Anterior cingulate cortex (tissue), 58 donors: ENCODE measurements at regions not wholly inside any gene's neighbourhood (a gene's known extent, or its start where the extent isn't known, plus 50 kb on each side); places are given as distances from the start of the nearest gene placed in this dataset.

Experiments used
- DNase-seq, 58 donors: peaks; one replicate each; lab custom pipeline; 2025; lab: John Stamatoyannopoulos, UW

- DNase-seq: peak in 16 of 58 donors; percentile 1 to 56 (median 8)
Observed at GRCh38 chr12:42705863-42706262, 116.3 kb upstream of the PRICKLE1 start.

GRCh38 chr12:42704810-42705401 lies 115.4 kb upstream of the PRICKLE1 start:
- DNase-seq: no peak

DNA sequence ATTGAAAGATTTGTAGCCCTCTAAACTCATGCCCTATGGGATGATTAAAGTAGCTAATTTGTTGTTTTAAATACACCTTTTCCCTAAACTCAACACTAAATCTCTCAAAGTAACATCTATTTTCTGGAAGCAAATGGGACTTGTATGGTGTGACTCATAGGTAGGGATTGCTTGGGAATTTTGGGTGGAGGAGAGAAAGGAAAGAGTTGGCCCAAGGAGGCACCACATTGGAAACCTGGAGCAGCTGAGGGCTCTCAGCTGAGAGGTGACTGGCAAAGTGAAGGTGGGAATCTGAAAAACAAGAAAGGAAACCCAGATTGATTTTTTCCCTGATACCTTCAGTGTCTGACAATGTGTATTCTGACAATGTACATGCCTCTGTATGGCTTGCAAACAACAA lies 114.8 kb upstream of the PRICKLE1 start:
- DNase-seq: no peak

DNA sequence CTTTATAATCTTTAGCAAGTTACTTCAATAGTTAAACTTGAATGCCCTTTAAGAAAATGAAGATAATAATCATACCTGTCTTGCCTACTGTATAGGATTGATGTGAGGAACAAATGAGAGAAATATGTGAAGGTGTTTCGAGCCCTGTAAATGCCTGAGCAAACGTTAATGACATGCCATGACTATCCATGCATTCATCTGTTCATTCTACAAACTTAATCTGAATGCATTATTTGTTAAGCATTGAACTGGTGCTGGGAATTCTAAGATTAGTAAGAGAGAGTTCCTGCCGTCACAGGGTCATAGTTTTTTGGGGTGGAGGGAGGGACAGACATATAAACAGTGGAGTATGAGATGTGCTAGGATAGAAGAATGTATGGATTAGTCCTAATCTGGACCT lies 111.5 kb upstream of the PRICKLE1 start:
- no peak for DNase-seq

GRCh38 chr12:42698213-42698612 lies 108.7 kb upstream of the PRICKLE1 start:
- no peak for DNase-seq

- no peak for DNase-seq
Observed at GRCh38 chr12:42696406-42697149, 107.0 kb upstream of the PRICKLE1 start.

- DNase-seq: no peak
Observed at GRCh38 chr12:42695490-42695995, 106.0 kb upstream of the PRICKLE1 start.

- no peak for DNase-seq
Observed at GRCh38 chr12:42692749-42693148, 103.2 kb upstream of the PRICKLE1 start.

DNA sequence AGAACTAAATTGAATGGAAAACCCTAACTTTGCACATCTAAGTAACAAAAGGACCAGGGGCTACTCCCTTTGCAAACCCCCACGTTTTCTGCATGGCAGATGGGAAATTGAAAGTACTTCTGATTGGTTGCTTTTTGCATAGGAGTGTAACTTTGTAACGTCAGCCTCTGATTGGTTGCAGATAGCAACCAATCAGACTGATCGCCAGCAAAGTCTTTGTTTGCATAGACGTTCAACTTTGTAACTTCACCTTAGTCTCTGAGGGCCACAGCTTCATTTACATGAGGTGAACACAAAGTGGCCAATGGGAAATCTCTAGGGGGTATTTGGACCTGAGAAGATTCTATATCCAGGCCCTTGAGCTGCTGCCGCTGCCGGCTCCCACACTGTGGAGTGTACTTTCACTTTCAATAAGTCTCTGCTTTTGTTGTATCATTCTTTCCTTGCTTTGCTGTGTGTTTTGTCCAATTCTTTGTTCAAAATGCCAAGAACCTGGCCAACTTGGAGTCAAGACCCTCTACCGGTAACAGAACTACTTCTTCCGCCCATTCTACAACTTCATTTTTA lies 102.5 kb upstream of the PRICKLE1 start:
- no peak for DNase-seq

GRCh38 chr12:42690264-42690663 lies 100.7 kb upstream of the PRICKLE1 start:
- DNase-seq: no peak

- DNase-seq: no peak
Observed at GRCh38 chr12:42689699-42690098, 100.2 kb upstream of the PRICKLE1 start.

DNA sequence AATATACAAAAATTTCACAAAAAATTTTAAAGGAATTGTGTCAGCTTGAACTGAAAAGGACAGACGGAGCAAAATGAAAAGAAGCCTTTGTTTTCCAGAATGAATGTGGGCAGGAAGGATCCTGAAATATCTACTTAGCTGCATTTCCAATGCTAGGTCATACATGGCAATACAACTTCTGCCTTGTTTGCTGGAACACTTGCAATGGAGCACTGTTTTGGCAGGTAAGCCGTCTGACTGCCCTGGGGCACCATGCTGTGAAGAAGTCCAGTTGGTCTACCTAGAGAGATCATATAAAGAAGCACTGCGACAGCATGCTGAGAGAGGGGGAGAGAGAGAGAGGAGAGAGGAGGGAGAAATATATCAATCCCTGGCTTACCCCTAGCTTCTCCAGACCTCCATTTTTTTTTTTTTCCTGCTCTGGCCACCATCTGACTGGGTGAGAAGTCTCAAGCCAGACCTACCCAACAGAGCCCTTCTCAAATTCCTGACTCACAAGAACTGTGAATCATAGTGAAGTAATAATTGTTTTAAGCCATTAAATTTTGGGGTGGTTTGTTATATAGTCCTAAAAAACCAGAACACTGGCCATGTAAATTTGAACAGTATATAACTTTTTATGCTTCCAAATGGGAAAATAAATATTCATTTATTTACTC lies 97.1 kb upstream of the PRICKLE1 start:
- no peak for DNase-seq

GRCh38 chr12:42684802-42685071 lies 95.2 kb upstream of the PRICKLE1 start:
- no peak for DNase-seq

DNA sequence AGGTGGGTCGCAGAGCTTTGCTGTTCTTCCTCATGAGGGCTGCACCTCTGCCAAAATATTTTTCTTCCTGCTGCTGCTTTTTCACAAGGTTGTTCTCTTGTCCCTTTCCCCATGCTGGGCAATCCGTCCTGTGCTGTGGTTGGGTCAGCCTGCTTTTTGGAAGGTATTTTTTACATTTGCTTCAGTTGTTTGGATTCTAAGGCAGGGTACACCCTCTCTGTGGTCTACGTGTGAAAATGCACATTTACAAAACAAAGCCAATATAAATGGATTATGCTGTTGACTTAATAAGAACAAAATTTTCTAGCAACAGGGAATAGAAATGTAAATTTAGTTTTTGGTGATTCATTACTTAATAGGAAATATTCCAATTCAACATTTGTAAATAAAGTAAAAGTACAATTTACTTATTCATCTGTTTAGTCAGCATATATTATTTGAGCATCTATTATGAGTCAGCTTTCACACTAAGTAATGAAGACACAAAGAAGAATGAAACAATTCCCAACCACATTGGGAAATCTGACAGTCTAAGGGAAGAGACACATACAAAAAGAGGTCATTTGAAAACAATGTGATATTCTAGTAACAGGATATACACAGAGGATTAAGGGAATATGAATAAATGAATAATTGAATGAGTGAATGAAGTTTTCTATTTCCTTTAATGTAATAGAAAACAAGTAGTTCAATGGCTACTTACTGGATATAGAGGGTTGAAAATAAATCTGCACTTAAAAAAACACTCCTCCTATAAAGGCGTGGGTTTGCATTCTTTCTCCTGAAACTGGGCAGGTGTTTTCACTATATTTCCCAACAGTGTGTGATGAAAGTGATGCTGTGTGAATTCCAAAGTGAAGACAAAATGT lies 94.6 kb upstream of the PRICKLE1 start:
- DNase-seq: no peak

DNA sequence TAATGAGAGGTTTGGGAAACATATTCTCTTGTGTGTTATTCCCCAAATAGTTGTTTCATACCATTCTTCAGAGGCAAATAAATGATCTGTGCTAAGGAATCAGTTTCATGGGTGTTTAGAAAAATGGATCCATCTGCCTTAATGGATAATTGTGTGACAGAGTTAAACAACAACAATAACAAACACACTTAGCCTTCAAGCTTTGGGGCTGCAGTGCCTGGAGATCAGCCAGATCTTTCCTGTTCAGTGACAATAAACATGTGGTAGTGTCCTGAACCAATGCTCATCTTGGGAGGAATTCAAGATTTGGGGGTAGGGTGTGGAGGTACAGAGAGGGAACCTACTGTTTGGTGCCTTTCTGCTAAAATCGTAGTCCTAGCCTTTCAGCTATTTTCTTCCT lies 93.7 kb upstream of the PRICKLE1 start:
- DNase-seq: no peak

GRCh38 chr12:42679466-42679865 lies 89.9 kb upstream of the PRICKLE1 start:
- no peak for DNase-seq

DNA sequence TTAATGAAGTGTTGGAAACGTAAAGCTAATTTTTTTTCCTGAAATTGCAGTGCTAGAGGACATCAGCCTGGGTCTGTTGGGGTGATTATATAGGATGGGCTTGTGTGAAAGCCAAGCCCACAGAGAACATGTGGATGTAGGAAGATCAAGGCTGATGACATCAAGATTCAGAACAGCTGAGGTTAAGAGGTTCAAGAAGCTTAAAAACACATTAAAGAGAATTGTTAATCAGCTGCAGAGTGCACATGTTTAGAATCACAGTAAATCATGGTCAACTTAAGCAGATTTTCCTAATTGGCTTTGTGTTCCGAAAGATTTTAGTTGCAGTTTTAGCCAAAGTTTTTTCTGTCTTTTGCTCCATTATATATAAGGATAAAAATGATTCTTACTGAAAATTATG lies 87.9 kb upstream of the PRICKLE1 start:
- DNase-seq: no peak

GRCh38 chr12:42673535-42673934 lies 84.0 kb upstream of the PRICKLE1 start:
- no peak for DNase-seq

- DNase-seq: no peak
Observed at GRCh38 chr12:42670719-42671118, 81.2 kb upstream of the PRICKLE1 start.

DNA sequence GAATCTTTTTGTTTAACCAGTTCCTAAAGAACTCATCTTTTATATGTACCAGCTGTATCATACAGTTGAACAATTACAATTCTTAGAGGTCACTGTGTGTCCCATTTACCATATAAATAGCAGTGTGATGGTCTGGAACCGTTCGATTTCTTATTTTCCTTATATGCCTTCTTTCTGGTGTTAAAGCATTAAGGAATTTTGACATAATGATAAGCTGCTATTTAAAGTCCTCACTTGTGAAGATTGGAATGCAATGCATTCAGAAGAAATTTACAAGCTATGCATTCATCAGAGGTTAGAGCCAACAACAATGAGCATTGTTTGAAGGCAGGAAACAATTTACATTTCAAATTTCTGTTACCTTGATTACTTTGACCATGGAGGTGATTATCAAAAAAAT lies 80.0 kb upstream of the PRICKLE1 start:
- no peak for DNase-seq
